Ovary (tissue), 7 donors: ENCODE measurements at regions not wholly inside any gene's neighbourhood (a gene's known extent, or its start where the extent isn't known, plus 50 kb on each side); places are given as distances from the start of the nearest gene placed in this dataset.

Experiments
- DNase-seq, 5 donors: peaks; one replicate each; pipeline ENCODE4 v3.0.0-alpha.2; 2019 to 2020
- H3K27ac ChIP-seq, 2 donors: fragments of 200-600 bp; one replicate each; pipeline versions ENCODE4 v1.5.1 to v1.8.0; 2019 to 2022
- H3K27me3 ChIP-seq: fragments of 200-600 bp; one replicate; pipeline ENCODE4 v1.8.0; 2022
- H3K36me3 ChIP-seq: fragments of 200-600 bp; sonication (generic); one replicate; pipeline ENCODE4 v1.5.1; 2019
- H3K4me1 ChIP-seq: one replicate; pipeline ENCODE4 v1.8.1; 2013; ENCODE audit warnings: mild to moderate bottlenecking, moderate library complexity; ENCODE audit not compliant: insufficient read depth
- H3K4me3 ChIP-seq: fragments of 200-600 bp; sonication (generic); one replicate; pipeline ENCODE4 v1.5.1; 2017
- H3K9me3 ChIP-seq, 2 donors: fragments of 200-600 bp in 1 of 2; sonication (generic) in 1 of 2; one replicate each; pipeline versions ENCODE4 v1.5.1 to v1.8.1; 2013 to 2019; ENCODE audit warnings: mild to moderate bottlenecking in 1 of 2, moderate library complexity in 1 of 2
- EP300 ChIP-seq: sonication (generic); formaldehyde crosslinking; IDR thresholded peaks from one replicate; pipeline ENCODE4 v1.6.1; 2017; ENCODE audit warnings: antibody characterized with exemption
- POLR2A ChIP-seq: fragments of 450-650 bp; IDR thresholded peaks from one replicate; pipeline ENCODE4 v1.6.1; 2017; ENCODE audit warnings: antibody characterized with exemption, mild to moderate bottlenecking, moderate library complexity
- WGBS, 3 donors: extraction: QIAGEN DNeasy Blood & Tissue Kit in 1 of 3; methylation state at CpG; one replicate each; pipeline versions ENCODE4 v1.1.5 to v1.1.7; 2013 to 2017; 5-methylcytosine and 5-hydroxymethylcytosine counted together
- intact Hi-C, 4 donors: fragments of 100-400 bp; cut with DNase I; formaldehyde crosslinking; loops; one replicate each; pipeline versions ENCODE4 v1.11.0 to v1.15.1; 2022 to 2023
- TF ChIP-seq, protein P1 (sequence below), 3 donors: fragments of 450-650 bp in 2 of 3; fragments of 200-600 bp in 1 of 3; IDR thresholded peaks; one replicate each; pipeline versions ENCODE4 v1.5.1 to v1.8.0; 2016 to 2022; ENCODE audit warnings: antibody characterized with exemption in 3 of 3, mild to moderate bottlenecking in 1 of 3
- donor health status: DM: no; HTN: no; CAD: no; lungs with moderate emphysema.
- donor health status: DM: no; HTN: no; CAD: no.
- donor health status: Bipolar disorder and iron deficiency.
- donor health status: DM: no; HTN: no; CAD: no.
- donor health status: DM: yes; HTN: yes; CAD: no.

DNA sequence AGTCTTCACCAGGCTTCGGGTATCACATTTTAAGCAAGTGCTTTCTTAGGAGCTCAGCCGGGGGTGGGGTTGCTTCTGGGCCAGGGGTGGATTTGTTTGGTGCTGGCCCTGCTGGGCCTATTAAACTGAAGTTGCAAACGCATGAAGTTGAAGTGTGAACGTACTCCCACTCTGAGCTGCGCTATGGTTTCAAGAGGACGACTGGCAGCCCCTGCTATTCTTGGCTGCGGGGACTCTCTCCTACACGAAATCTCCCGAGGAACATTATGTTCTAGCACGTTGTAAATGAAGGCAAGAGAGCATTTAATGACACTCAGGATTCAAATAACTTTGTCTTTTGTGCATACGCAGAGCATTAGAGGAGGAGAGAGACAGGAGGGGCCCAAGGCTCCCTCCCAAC lies 401.3 kb upstream of the BOD1L1 start:
- no peaks in the 10 kb centered on the region for H3K9me3 ChIP-seq
- WGBS, 3 donors: 60 to 66% (median 65%) methylated on average over 11 of the region's 11 CpGs
- no peak for DNase-seq
- no peak for TF ChIP-seq POLR2A
- no peak for TF ChIP-seq EP300
- TF ChIP-seq, protein P1, sequence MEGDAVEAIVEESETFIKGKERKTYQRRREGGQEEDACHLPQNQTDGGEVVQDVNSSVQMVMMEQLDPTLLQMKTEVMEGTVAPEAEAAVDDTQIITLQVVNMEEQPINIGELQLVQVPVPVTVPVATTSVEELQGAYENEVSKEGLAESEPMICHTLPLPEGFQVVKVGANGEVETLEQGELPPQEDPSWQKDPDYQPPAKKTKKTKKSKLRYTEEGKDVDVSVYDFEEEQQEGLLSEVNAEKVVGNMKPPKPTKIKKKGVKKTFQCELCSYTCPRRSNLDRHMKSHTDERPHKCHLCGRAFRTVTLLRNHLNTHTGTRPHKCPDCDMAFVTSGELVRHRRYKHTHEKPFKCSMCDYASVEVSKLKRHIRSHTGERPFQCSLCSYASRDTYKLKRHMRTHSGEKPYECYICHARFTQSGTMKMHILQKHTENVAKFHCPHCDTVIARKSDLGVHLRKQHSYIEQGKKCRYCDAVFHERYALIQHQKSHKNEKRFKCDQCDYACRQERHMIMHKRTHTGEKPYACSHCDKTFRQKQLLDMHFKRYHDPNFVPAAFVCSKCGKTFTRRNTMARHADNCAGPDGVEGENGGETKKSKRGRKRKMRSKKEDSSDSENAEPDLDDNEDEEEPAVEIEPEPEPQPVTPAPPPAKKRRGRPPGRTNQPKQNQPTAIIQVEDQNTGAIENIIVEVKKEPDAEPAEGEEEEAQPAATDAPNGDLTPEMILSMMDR (IDR thresholded peaks at IDR 0.05): no peak
- no peaks in the 10 kb centered on the region for H3K27me3 ChIP-seq
- no peak overlapping the region for H3K4me3 ChIP-seq
- intact Hi-C loops: no loop called here
- H3K36me3 ChIP-seq: no peaks in the 10 kb centered on the region
- H3K4me1 ChIP-seq: no peaks in the 10 kb centered on the region
- no peak overlapping the region for H3K27ac ChIP-seq

DNA sequence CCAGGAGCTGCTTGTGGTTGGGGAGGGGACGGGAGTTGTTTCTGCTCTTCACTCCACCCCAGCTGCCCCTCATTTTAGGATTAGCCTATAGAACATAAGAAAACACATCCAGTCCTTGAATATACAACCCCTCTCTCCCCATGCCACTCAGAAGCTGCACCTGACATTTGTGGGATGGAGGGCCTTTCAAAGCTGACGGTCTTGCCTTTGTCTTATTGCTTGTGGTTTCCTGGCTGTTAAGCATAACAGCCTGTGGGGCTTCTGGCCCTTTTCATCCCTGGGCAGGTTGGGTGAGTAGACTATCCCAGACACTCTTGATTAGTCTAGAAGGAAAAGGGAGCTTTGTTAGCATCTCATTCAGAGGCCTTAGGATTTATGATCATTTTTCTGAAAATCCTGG lies 407.6 kb upstream of the BOD1L1 start:
- intact Hi-C loops: no loop called here
- DNase-seq: no peak
- H3K4me3 ChIP-seq: no peak overlapping the region
- H3K9me3 ChIP-seq: no peaks in the 10 kb centered on the region
- no peak overlapping the region for H3K27ac ChIP-seq
- TF ChIP-seq POLR2A (no peak), EP300 (no peak)
- TF ChIP-seq, protein P1 (IDR thresholded peaks at IDR 0.05): no peak
- H3K36me3 ChIP-seq: no peaks in the 10 kb centered on the region
- H3K27me3 ChIP-seq: no peaks in the 10 kb centered on the region
- 60 to 67% (median 64%) methylated on average over 2 of the region's 2 CpGs for WGBS, 3 donors
- no peaks in the 10 kb centered on the region for H3K4me1 ChIP-seq

DNA sequence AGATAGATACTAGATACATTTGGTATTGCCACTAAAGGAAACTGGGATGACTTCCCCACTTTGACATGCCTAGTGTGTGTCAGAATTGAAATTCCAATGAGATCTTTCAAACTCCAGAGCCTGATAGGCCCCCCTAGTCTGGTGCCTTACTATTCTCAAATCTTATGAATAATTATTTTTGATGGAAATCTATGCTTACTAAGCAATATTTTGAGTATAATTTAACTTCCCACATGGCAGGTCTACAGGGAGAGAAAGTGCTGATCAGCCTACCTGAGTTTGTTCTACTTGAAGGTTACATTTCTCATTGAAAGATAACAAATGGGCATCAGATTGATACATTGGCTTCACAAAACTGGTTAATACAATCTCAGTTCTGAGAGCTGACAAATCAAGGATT lies 415.7 kb upstream of the BOD1L1 start:
- Histone ChIP-seq H3K4me1 (no peaks in the 10 kb centered on the region), H3K9me3 (no peaks in the 10 kb centered on the region), H3K36me3 (no peaks in the 10 kb centered on the region), H3K4me3 (no peak overlapping the region), H3K27me3 (no peaks in the 10 kb centered on the region), H3K27ac (no peak overlapping the region)
- intact Hi-C loops: no loop called here
- TF ChIP-seq EP300 (no peak), POLR2A (no peak)
- TF ChIP-seq, protein P1 (IDR thresholded peaks at IDR 0.05): no peak
- DNase-seq: no peak

DNA sequence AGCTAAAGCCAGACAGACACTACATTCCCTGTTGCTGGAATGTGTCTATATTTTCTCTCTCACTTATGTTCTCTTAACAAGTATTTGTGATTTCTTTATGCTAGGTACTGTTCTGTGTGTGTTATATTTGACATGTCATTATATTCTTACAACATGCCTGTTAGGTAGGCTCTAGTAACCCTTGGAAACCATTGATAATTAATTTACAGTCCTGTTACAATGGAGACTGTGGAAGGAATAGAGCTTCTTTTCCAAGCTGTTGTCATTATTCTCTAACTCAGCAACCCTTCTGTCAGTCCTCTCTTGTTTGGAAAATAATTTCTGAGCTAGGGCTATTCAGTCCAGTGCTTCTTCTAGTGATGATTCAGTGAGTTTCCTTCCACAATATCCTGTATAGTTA lies 419.1 kb upstream of the BOD1L1 start:
- H3K9me3 ChIP-seq: no peaks in the 10 kb centered on the region
- DNase-seq: no peak
- H3K36me3 ChIP-seq: no peaks in the 10 kb centered on the region
- no peak overlapping the region for H3K27ac ChIP-seq
- H3K4me1 ChIP-seq: no peaks in the 10 kb centered on the region
- no peaks in the 10 kb centered on the region for H3K27me3 ChIP-seq
- TF ChIP-seq EP300 (no peak), POLR2A (no peak)
- TF ChIP-seq, protein P1 (IDR thresholded peaks at IDR 0.05): no peak
- no peak overlapping the region for H3K4me3 ChIP-seq
- intact Hi-C loops: no loop called here

DNA sequence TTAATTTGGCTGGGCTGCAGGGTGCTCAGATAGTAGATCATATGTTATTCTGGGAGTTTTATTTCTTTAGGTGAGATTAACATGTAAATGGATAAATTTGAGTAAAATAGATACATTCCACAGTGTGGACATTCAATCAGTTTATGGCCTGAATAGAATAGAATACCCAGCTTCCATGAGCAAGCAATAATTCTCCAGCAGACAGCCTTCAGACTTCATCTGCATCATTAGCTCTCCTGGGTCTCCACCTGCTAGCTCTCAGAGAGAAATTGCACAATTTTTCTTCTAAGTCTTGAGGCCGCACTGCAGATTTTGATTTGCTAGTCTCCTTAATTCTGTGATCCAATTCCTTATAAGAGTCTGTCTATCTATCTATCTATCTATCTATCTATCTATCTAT lies 420.3 kb upstream of the BOD1L1 start:
- Histone ChIP-seq H3K27ac (no peak overlapping the region), H3K9me3 (no peaks in the 10 kb centered on the region), H3K4me1 (no peaks in the 10 kb centered on the region), H3K27me3 (no peaks in the 10 kb centered on the region), H3K4me3 (no peak overlapping the region), H3K36me3 (no peaks in the 10 kb centered on the region)
- TF ChIP-seq, protein P1 (IDR thresholded peaks at IDR 0.05): no peak
- no peak for TF ChIP-seq POLR2A
- TF ChIP-seq EP300: no peak
- DNase-seq: no peak
- intact Hi-C loops: no loop called here
- WGBS, 3 donors: 93 to 100% (median 98%) methylated on average over 1 of the region's 1 CpG
